NOMO-1 treated with dmso at 0.1 percent for 144 hours (cell line): ENCODE measurements at regions not wholly inside any gene's neighbourhood (a gene's known extent, or its start where the extent isn't known, plus 50 kb on each side); places are given as distances from the start of the nearest gene placed in this dataset.

Experiments used
- DNase-seq: peaks from one replicate; lab custom pipeline; 2025; ENCODE audit not compliant: unreplicated experiment; lab: John Stamatoyannopoulos, UW

DNA sequence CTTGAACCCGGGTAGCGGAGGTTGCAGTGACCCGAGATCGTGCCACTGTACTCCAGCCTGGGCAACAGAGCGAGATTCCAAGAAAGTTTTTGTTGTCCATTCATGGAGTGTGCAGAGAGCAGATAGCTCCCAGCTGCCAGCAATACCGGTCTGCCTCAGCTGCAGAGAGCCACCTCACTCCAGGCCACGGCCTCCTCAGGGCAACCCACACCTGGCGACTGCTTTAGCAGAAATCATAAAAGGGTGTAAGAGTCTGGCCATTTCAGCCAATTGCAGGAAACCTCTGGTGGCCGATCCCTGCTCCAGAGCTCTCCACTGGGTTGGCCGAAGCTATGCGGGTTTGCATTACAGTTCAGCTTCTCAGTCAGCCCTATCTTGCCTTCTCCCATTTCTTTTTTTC is 227.4 kb upstream of the BCOR start:
- DNase-seq = no peak

DNA sequence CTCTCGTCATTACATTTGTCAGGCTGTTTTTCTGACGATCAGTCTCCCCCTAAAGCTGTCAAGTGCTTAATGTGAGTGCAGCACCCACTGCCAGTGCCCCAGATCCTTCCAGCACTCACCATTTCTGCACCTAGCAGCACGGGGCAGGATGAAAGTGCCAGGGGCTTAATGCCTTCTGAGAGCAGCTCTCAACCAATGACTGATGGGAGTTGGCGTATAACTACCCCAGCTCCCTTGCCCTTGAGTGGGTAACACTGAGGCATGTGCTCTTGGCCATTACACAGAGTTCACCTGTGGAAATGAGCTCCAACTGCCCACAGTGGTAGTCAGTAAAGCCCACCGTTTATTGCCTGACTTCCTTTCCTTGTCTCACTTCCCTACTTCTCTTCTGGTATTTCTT is 226.2 kb upstream of the BCOR start:
- DNase-seq = no peak

DNA sequence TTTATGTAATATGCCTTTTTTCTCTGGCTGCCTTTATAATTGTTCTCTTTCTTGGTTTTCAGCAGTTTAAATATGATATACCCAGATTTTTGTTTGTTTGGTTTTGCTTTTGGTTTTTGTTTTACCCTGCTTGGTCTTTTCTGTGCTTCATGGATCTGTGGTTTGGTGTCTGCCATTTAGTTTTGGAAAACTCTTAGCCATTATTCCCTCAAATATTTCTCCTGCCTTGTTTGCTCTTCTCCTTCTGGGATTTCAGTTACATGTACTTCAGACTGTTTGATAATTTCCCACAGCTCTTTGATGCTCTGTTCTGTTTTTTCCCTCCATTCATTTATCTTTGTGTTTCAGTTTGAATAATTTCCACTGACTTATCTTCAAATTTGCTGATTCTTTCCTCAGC is 223.1 kb upstream of the BCOR start:
- no peak for DNase-seq

DNA sequence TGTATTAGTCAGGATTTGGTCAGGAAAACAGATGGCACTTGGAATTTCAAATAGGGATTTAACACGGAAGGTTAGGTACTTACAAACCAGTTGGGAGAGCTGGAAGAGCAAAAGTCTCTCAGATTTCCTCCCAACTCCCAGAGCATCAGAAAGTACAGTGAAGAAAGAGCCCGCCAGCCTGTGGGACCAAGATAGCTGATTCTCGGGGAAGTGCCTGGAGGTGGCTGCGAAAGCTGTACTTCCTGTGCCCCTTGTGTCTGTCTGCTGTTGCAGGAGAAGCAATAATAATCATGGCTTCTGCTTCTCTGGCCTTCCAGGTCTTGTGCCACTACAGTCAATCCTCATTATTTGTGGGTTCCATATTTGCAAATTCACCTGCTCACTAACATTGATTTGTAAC is 221.0 kb upstream of the BCOR start:
- DNase-seq = peak; percentile 18

DNA sequence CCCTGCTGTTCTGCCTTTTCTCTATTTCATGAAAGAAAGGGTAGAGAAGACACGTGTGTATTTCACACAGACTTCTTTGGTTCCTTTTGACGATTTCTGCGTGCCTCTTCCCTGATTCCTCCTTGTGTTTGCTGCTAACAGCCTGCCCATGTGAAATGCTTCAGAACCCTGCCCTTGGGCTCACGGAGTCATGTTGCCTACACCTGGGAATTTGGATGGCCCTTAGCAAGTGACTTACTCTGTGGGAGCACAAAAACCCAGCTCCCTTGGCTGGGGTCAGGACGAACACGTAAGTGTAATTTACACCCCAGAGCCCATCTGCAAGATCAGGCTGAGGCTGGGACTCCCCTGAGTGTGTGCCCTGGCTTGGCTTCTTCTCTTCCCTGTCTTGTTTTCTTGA is 220.3 kb upstream of the BCOR start:
- no peak for DNase-seq

DNA sequence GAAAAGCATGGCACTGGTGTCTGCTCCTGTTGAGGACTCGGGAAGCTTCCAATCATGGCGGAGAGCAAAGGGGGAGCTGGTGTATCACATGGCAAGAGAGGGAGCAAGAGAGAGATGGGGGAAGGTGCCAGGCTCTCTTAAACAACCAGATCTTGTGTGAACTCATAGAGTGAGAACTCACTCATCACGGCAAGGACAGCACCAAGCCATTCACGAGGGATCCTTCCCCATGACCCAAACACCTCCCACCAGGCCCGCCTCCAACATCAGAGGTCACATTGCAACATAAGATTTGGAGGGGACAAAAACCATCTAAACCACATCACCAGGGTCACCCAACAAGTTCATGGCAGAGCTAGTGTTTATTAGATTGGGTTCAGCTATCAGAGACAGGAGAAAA is 218.7 kb upstream of the BCOR start:
- DNase-seq = no peak

DNA sequence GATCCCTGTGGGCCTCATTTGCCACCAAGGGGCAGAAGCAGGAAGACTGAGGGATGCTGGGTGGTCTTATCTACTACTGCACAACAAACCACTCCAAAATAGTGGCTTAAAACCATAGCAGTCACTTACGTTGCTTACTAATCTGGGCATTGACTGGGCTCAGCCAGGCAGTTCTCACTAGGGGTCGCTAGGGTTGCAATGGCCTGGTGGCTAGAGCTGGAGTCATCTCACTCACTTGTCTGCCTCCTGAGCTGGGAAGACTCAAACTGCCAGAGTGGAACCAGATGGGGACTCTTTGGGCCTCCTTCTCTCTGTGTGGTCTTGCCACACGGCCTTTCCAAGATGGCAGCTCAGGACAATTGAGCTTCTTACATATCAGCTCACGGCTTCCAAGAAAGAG is 216.3 kb upstream of the BCOR start:
- DNase-seq = no peak

DNA sequence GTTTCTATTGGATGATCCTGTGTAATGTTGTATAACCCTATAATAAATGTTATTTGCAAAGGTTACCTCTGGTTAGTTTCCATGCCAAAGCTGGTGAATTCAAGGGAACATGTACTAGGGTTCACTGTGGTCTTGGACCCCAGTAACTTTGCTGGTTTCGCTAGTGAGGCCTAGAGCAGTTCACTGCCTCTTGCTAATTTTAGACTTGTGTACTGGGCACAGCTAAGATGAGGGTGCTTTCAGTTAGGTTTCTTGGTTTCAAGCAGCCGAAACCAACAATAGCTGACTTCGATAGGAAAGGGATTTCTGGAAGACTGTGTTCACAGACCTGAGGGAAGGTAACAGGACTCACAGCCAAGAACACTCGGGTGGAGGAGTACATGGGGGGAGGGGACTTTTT is 215.5 kb upstream of the BCOR start:
- no peak for DNase-seq

DNA sequence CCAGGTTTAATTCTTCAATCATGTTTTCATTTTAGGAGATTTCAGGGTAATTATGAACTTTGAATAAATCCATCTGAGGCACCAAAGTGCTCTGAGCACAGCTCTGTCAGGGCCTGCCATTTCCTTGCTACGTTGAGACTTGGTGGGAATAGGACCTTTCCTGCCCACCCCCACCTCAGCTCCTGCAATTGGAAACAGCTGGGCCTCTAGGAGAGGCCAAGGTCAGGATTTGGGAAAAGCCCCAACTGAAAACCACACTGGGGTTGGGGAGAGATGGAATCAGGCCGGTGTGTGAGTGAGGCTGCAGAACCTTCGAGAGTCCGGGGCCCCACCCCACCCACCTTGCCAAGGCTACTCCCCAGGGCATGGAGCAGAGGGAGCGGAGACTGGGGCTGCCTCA is 212.7 kb upstream of the BCOR start:
- no peak for DNase-seq

DNA sequence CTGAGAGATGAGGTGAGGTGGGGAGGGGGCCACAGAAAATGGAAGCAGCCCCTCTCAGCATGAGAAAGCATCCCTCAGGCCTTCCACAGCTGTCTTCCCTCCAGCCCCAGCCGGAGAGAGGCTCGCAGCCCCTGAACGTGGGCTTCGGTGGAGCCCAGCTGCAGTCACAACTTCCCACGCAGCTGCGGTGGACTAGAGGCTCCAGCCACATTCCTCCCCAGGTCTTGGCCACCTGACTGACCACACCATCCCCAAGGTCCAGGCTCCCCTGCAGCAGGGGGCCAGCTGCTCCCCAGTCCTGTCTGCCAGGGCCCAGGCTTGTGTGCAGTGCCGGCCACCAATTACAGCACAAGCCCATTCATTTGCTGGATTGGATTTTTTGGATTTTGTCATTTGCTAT is 212.3 kb upstream of the BCOR start:
- no peak for DNase-seq

DNA sequence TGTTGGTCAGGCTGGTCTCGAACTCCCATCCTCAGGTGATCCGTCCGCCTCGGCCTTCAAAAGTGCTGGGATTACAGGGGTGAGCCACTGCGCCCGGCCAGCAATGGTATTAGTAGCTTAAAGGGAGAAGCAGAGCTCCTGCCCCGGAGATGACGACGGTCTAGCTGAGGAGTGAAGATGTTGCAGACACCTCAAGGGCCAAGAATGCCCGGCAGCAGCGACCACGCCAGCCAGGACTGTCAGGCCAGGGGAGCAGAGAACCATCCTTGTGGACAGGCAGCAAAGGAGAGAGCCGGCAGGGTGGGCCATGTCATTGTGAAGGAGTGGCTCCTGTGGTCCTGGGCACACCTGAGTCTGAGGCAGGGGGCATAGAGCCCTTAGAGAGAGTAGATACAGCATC is 210.1 kb upstream of the BCOR start:
- no peak for DNase-seq

DNA sequence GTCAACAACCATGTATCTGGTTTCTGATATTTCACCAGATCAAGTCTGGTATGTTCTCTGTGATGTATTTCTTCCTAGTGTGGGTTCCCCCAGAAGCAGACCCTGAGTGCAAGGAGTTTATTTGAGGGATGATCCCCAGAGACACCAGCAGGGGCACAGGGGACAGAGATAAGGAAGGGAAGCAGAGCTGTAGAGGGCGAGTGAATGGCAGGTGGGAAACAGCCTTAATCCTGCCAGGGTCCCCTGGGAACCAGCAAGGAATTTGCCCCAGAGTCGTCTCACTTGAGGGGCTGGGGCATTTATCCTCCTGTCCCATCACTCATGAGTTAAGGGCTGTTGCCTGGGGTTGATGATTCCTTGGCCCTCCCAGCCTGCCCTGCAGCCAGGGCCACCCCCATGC is 206.4 kb upstream of the BCOR start:
- DNase-seq = no peak

DNA sequence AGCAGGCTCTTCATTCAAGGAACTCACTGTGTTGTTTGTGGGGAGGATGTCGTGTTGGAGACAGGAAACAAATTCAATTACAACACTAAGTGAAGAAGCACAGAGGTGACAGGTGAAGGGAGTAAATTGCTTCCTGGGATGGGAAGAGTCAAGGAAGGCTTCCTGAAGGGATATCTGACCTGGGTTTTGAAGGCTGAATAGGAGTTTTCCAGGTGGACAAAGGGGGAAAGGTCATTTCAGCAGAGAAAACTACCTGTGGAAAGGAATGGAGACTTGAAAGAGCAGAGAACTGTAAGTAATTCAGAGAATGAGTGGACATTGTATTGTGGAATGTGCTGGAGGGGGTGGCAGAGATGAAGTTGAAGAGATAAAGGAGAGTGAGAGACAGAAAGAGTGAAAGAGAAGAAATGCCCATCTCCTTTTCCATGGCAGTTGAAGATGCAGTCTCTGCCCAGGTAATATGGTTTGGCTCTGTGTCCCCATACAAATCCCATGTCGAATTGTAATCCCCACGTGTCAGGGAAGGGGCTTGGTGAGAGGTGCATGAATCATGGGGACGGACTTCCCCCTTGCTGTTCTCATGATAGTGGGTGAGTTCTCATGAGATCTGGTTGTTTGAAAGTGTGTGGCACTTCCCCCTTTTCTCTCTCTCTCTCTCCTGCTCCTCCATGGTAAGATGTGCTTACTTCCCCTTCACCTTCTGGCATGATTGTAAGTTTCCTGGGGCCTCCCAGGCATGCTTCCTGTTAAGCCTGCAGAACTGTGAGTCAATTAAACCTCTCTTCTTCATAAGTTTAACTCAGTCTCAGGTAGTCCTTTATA is 205.7 kb upstream of the BCOR start:
- DNase-seq = no peak

DNA sequence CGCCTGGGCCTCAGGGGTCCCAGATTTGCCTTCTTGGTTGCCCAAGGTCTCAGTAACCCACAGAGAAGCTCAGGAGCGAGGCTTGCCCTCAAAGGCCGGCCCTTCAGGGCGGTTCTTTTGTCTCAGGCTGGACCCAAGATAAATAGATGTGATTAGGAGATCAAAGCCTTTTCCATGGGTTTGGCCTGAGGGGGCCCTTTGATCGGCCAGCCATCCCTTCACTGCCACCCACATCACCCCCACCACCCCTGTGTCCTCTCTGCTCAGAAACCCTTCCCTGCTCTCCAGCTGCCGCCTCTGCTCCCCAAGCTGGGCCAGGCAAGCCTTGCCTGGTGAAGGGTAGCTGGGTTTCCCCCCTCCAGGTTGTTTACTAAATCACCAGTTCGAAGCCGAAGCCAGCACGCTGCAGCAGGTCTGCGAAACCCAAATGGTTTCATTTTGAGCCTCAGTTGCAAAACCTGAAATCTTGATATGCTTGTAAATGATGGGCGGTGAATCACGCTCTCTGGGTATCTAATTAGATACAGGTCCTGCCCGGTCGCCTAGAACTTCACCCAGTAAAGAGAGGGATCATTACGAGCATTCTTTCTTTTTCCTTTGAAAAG is 202.6 kb upstream of the BCOR start:
- DNase-seq = no peak

DNA sequence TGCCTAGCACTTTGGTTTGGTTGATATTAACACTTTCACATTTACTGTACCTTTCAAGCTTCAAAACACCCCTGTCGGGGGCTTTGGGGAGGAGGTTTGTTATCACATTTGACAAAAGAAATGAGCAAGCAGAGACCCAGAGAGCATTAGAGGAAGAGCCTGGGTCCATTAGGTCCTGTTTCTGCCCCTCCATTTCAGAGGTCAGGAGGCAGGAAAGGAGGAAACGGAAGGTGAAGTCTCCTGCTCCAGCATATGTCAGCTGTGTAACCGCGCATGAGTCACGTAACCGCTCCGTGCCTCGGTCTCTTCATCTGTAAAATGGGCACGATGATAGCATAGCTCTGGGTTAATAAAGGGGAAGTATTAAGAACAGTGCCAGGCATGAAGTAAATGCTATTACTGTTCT is 201.9 kb upstream of the BCOR start:
- DNase-seq = no peak

DNA sequence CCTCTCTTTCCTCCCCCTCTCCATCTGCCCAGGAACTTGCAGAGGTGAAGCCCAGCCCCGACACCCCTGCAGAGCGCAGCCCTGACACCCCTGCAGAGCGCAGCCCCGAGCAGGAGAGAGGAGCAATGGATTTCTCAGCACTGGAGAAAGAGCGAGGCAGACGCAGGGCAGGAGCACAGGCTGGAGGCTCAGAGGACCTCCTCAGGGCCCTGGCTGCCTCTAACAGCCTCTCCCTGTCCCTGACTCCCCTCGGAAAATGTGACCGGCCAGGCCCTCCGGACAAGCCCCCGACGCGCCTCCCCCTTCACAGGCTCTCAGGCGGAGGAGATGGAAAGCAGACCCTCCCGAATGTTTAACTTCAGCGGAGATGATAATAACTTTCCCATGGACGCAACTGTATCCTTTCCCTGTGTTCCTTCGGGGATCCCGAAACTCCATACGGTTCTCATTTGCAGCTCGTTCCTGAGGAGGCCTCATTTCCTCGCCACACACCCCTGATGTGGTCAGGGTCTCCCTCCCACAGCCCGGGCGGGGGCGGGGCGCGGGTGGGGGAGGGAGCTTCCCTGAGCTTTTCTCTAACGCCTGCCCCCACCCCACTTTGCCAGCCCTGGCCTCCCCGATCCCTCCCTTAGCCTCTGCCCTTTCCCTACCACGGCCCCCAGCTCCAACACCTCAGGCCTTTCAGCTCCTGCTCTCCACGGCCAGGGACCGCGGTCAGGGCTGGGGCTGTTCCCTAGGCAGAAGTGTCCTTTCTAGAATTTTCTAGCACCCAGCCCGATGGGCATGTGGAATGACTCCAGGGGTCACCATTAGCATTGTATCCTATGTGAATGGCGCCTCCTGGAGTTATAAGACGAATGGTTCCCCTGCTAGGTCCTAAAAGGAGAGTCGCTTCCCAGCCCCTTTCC is 201.1 kb upstream of the BCOR start:
- DNase-seq = no peak

DNA sequence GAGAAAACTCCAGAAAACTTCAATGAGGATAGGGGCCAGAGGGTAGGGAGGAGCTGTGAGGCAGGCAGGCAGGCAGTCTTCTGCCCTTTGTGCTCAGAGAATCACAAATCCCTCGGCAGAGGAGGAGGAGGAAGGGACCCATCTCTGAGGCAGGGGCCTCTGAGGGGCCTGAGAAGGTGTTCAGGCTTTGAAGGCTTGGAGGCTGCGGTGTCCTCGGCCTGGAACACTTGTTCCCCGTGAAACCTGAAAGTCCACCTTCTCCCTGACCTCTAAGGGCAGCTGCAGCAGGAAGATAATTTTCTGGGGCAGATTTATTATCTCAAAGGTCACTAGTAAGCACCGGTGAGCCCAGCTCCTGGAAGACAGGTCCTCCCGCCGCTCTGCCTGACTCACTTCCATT is 200.3 kb upstream of the BCOR start:
- DNase-seq = no peak

DNA sequence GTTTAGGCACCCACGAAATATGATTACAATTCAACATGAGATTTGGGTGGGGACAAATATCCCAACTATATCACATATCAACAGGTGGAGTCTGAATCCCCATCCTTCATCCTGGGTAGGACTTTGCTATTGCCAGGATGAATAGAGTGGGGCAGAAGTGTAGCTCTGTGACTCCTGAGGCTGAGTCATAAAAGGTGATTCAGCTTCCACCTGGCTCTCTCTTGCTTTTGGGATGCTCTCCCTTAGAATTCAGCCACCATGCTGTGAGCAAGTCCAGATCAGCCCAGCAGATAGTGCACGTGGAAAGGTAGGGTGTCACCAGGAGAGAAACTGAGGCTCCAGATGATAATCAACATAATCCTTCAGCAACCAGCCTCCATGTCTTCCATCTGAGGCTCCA is 193.8 kb upstream of the BCOR start:
- no peak for DNase-seq

DNA sequence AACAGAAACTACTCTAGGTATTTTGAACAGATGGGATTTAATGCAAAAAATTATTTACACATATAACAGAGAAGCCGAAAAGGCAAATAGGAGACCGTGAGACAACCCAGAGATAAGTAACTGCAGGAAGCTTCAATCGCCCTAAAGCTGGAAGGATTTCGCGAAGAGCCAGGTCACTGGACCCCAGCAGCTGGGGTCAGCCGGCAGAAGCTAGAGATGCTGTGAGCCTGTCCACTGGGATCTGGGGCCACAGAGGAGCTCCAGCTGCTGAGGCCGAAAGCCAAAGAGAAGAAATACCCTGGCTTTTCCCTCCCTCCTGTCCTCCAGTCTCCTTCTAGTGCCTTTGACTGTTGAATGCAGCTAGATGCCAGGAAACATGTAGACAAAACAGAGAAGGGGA is 192.8 kb upstream of the BCOR start:
- DNase-seq = no peak

DNA sequence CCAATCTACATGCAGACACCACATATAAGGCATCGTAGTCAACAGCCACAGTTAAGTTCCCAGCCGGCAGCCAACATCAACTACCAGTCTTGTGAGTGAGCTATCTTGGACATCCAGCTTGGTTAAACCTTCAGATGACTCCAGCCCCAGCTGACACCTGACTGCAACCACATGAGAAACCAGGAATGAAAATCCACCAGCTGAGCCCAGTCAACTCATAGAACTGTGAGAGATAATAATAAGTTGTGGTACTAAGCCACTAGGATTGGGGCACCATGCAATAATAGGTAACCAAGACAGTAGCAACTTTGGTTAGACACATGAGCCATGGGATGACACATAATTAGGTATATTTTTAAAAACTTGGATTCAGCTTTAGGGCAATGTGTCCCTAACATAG is 188.1 kb upstream of the BCOR start:
- DNase-seq = no peak

DNA sequence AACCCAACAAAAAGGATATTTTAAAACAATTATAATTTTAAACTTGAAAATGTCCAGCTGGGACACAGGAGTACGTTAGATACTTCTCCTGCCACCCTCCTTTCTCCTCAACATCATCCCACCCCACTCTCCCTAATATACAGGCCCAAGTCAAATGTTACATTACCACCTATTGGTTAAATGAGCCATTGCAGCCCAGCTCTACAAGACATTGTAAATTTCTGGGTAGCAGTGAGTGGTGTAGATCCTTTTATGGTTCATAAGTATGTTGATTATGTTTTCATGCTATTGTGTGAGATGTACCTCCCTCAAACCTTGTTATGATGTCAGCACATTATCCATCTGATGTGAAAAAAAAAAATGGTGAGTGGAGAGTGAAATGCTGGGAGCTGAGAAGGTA is 187.1 kb upstream of the BCOR start:
- DNase-seq = no peak

DNA sequence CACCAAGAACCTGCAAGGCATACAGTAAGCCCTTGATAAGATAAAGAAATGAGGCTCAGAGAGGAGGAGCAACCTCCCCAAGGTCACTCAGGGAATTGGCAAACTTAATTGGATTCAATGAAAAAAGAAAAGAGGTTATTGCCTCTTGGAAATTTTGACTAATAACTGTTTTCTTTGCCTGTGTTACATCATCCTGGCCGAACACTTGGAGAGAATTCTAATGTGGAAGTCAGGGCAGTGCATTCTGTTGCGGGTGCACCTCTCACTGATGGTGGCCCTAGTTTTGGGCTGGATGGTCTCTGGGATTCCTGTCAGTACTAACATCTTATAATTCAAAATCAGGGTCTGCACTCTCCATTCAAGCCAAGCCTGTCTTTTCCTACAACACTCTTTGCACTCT is 186.2 kb upstream of the BCOR start:
- DNase-seq = no peak
